ENCODE measurements at regions not wholly inside any gene's neighbourhood (a gene's known extent, or its start where the extent isn't known, plus 50 kb on each side); places are given as distances from the start of the nearest gene placed in this dataset.

- no peak overlapping the region for H3K56ac ChIP-seq (ENCODE audit: extremely low read depth, insufficient read depth, low read length)
- H2BK20ac ChIP-seq (ENCODE audit: low read depth, low read length), result no peak overlapping the region
- no peak overlapping the region for H2AK9ac ChIP-seq (replicated peaks; ENCODE audit: low read depth, low read length, poor library complexity)
- H4K20me1 ChIP-seq (ENCODE audit: insufficient read depth, low read length), result no peaks in the 10 kb centered on the region
- H3K36me3 ChIP-seq (ENCODE audit: control insufficient read depth, insufficient read depth, low read length), result no peaks in the 10 kb centered on the region
- dilution Hi-C loops (cut with HindIII; ENCODE audit: low sequenced_read_pairs, unreplicated experiment), result no loop called here
- H3K79me1 ChIP-seq (ENCODE audit: low read depth in 1 of 2, low read length in 2 of 2), result no peaks in the 10 kb centered on the region
- no peak overlapping the region for H2BK15ac ChIP-seq (ENCODE audit: low read depth, low read length)
- H2AFZ ChIP-seq (replicated peaks; ENCODE audit: low read length, poor library complexity), result no peak overlapping the region
- H3K27me3 ChIP-seq (ENCODE audit: control insufficient read depth, insufficient read depth, low read length), result no peaks in the 10 kb centered on the region
- no peak overlapping the region for H2BK5ac ChIP-seq (ENCODE audit: low read depth, low read length, poor library complexity, severe bottlenecking)
- no TSS peak for BruUV-seq (replicated peaks)
- H2BK120ac ChIP-seq (ENCODE audit: low read depth, low read length), result no peak overlapping the region
- peaks cover 4% of the 10 kb centered on the region; the same call in 1 of the 2 replicates for H3K9me3 ChIP-seq (ENCODE audit: control insufficient read depth, insufficient read depth, low read length)
- no peak overlapping the region for H4K91ac ChIP-seq (ENCODE audit: insufficient read depth, low read depth, low read length)
- H3K23ac ChIP-seq (ENCODE audit: low read depth, low read length), result no peak overlapping the region
- H3K14ac ChIP-seq (replicated peaks; ENCODE audit: low read depth, low read length), result no peak overlapping the region
- ChIA-PET CTCF (no interaction called here), POLR2A (ENCODE audit: unreplicated experiment) (no interaction called here)
- no peak overlapping the region for H3K4me2 ChIP-seq (ENCODE audit: low read depth, low read length)
- H3K4ac ChIP-seq (ENCODE audit: low read depth, low read length), result no peak overlapping the region
- no peak overlapping the region for H3K9ac ChIP-seq (ENCODE audit: low read depth, low read length)
- no peak overlapping the region for H4K5ac ChIP-seq (ENCODE audit: low read depth, low read length)
- H2AK5ac ChIP-seq (ENCODE audit: low read depth, low read length), result no peak overlapping the region
- H3K27ac ChIP-seq (ENCODE audit: insufficient read depth, low read length), result no peak overlapping the region
- no peak overlapping the region for H3K4me3 ChIP-seq (ENCODE audit: insufficient read depth, low read depth, low read length)
- no peak overlapping the region for H3K18ac ChIP-seq (ENCODE audit: low read depth, low read length)
- H4K8ac ChIP-seq (ENCODE audit: low read depth in 2 of 2, low read length in 2 of 2), result no peak overlapping the region
- TF ChIP-seq RAD21 (IDR thresholded peaks at IDR 0.05; ENCODE audit: low read length) (no peak), MXI1 (IDR thresholded peaks at IDR 0.05; ENCODE audit: borderline replicate concordance, low read depth, low read length) (no peak), FOS (IDR thresholded peaks at IDR 0.05; ENCODE audit: low read depth, low read length) (no peak), RFX5 (IDR thresholded peaks at IDR 0.05; ENCODE audit: low read depth, low read length) (no peak), MAFK (IDR thresholded peaks at IDR 0.05; ENCODE audit: low read depth, low read length) (no peak), USF2 (IDR thresholded peaks at IDR 0.05; ENCODE audit: low read depth, low read length) (no peak), CHD1 (IDR thresholded peaks at IDR 0.05; ENCODE audit: low read depth, low read length) (no peak), BHLHE40 (IDR thresholded peaks at IDR 0.05; ENCODE audit: low read depth, low read length) (no peak), NFE2L2 (IDR thresholded peaks at IDR 0.05; ENCODE audit: low read depth, low read length) (no peak), CTCF (conservative IDR thresholded peaks at IDR 0.05; ENCODE audit: low read depth, low read length) (no peak), POLR2A (IDR thresholded peaks at IDR 0.05; ENCODE audit: low read depth, low read length) (no peak), MAZ (IDR thresholded peaks at IDR 0.05; ENCODE audit: borderline replicate concordance, low read depth, low read length) (no peak), ELK1 (IDR thresholded peaks at IDR 0.05; ENCODE audit: borderline replicate concordance, low read depth, low read length) (no peak)
- no peaks in the 10 kb centered on the region for H3K4me1 ChIP-seq (ENCODE audit: control insufficient read depth, insufficient read depth, low read length)
- ATAC-seq (ENCODE audit: low read depth) (no peak), DNase-seq (no peak)
- in situ Hi-C loops (cut with MboI; ENCODE audit: low sequenced_read_pairs), result no loop called here
- WGBS, 2 experiments (ENCODE audit: extremely low coverage in 2 of 2, insufficient read length in 1 of 2), result no CpG with 5 or more reads among the region's 3 CpGs
- H3K9me1 ChIP-seq (ENCODE audit: insufficient read depth, low read length), result no peaks in the 10 kb centered on the region
- intact Hi-C loops (cut with micrococcal nuclease), result no loop called here
Measured at GRCh38 chr7:10577866-10578374, 395.8 kb upstream of the PHF14 start.

All from IMR-90 (cell line).